ENCODE measurements at regions not wholly inside any gene's neighbourhood (a gene's known extent, or its start where the extent isn't known, plus 50 kb on each side); places are given as distances from the start of the nearest gene placed in this dataset.
"Not testable (repeated sequence)": the region's sequence is repeated elsewhere in the genome, so short reads cannot be mapped to it uniquely, and the experiment has no call there.

DNA sequence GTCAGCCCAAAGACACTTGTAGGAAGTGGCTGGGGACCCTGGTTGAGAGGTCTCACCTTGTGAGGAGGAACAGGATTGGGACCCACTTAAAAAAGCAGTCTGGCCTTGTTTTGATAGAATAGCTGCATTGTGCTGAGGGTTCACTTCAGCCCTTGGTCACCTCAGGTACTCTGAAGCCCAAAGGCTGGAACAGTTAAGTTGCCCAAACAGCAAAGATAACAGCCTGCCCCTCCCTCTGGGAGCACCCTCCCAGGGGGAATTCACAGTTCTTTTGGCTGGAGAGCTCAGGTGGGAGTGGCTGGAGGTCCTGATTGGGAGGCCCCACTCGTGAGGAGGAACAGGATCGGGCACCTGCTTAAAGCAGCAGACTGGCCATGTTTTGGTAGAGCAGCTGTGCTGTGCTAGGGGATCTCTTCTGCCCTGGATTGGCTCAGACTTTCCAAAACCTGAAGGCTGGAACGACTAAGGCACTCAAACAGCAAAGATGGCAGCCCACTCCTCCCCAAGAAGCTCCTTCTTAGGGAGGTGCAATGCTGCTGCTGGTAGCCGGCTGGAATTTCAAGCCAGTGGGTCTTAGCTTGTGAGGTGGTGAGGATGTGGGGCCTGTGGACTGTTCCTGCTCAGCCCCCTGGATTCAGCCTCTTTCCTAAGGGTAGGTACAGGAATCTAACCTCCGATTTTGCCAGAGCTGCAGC lies 143.8 kb upstream of the SLC38A2 start:
- no peak for DNase-seq

DNA sequence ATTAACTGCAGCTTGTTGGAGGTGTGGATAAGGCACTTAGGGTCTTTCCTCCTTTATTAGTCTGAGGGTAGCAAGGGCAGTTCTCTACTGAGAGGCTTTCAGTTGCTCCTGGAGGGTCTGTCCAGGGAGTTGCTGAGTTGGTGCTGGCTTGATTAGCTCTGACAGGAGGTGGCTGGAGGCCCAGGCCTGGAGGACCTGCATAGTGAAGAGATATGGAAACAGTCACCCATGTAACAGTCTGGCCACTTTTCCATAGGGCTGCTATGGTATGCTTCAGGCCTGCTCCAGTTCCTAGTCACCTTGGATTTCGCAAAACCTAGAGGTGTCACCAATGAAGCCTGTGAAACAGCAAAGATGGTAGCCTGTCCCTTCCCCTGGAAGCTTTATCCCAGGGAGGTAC lies 143.3 kb upstream of the SLC38A2 start:
- DNase-seq = no peak

DNA sequence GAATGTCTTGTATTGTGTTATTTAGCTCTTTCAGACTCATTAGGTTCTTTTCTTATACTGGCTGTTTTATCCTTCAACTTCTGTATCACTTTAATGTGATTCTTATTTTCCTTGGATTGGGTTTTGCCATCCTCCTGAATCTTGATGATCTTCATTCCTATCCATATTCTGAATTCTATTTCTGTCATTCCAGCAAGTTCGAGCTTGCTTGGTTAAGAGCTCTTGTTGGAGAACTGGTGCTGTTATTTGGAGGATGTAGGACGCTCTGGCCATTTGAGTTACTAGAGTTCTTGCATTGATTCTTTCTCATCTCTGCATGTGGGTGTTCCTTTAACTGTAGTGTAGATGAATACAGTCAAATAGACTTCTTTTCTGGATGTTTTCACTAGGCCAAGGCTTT lies 142.3 kb upstream of the SLC38A2 start:
- DNase-seq = no peak

DNA sequence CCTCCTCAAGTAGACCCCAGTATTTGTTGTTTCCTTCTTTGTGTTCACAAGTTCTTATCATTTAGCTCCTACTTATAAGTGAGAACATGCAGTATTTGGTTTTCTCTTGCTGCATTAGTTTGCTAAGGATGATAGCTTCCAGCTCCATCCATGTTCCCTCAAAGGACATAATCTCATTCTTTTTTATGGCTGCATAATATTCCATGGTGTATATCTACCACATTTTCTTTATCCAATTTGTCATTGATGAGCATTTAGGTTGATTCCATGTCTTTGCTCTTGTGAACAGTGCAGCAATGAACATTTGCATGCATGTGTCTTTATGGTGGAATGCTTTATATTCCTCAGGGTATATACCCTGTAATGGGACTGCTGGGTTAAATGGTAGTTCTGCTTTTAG lies 137.7 kb upstream of the SLC38A2 start:
- not testable (repeated sequence) for DNase-seq

DNA sequence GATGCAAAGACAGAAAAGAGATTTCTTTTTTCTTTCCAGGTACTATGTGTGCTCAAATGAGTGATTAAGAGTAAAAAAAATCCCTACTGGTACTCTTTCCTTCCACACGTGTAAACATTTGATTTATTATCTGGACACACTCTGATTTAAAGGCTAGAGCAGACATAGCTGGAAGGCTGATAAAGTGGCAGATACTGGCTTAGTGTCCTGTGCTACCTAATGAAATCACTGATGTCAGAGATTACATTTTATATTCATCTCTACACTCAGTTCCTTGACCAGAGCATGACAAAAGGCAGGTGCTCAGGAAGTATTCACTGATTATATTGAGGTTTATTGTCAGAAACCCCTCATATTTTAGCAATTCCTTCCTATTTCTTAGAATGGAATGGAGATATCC lies 136.6 kb upstream of the SLC38A2 start:
- no peak for DNase-seq

DNA sequence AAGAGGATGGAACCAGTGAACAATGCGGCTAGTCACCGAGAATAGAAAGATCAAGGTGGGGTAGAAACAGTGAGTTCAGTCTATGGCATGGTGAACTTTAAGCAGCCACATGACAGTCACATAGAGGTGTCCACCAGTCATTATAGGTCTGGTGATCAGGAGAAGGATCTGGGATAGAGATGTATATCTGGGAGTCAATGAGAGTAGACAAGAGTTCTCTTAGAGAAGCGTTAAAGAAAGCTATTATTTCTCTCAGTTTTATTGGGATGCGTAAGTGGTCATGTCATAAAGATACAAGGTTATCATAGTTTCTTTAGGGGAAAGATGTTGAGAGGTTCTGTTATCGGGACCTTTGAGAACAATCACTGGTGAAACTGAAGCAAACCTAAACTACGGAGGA lies 136.1 kb upstream of the SLC38A2 start:
- no peak for DNase-seq

DNA sequence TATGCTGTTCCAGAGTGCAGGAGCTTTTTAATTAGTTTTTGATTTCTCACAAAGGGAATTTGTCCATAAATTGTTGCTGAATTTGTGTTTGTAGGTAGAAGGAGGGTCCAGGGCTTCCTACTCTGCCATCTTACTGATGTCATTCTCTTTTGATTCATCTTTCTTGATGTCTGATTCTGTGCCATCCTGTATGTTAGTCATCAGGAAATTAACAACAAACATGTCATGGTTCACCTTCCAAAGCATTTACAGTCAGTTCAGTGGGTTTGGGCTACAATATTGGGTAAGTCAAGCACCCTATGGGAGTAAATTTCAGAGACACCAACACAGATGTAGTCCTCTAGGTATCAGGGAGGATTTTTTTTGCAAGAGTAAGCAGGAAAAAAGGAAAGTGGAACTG lies 135.2 kb upstream of the SLC38A2 start:
- peak; percentile 40 for DNase-seq

DNA sequence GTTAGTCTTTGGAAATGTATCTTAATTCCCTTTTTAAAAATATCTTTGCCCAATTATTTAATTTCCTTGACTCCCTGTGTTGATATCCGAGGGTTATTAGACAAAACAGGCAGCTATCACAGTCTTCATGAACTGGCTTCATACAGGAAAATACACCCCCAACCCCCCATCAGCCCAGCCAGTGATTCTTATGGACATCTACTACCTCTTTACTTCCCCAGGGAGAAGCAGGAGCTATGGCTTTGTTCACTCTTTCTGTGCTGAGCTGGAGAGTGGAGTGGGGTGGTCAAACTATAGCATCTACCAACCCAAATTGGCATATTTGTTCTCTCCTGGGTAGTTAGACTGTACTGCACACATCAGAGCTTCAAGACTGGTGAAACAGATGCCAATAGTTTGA lies 134.4 kb upstream of the SLC38A2 start:
- DNase-seq = no peak

DNA sequence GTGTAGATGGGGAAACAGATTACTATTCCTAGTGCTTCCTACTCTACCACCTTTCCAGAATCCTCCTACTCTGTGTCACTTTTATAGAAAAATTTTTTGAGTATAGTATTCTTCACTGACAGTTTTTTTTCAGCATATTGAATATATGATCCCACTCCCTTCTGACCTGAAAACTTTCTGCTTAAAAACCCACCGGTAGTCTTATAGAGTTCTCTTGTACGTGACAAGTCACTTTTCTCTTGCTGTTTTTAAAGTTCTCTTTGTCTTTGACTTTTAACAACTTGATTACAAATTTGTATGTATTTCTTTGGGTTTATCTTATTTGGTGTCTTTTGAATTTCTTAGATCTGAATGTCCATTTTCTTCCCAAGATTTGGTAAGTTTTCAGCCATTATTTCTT lies 133.6 kb upstream of the SLC38A2 start:
- no peak for DNase-seq

DNA sequence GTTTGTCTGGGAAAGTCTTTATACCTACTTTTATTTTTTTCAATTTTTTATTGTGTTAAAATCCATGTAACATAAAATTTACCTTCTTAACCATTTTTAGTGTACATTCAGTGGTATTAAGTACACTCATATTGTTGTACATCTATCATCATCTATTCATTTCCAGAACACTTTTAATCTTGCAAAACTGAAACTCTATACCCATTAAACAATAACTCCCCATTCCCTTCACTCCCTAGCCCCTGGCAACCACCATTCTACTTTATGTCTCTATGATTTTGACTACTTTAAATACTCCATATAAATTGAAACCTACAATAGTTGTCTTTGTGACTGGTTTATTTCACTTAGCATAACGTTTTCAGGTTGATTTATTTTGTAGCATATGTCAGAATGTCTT lies 131.9 kb upstream of the SLC38A2 start:
- DNase-seq = no peak

DNA sequence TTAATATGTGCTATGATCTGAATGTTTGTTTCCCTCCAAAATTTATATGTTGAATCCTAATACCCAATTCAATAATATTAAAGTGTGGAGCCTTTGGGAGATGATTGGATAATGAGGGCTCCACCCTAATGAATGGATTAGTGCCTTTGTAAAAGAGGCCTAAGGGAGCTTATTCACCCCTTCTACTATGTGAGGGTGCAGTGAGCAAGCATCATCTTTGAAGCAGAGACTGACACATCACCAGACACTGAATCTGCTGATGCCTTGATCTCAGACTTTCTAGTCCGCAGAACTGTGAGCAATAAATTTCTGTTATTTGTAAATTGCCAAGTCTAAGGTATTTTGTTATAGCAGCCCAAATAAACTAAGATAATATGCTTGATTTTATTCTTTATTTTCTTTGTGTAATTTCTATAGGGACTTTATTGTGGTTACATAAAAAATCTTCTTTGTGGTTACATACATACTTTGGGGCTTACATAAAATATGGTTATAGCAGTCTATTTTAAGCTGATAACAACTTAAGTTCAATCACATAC lies 131.1 kb upstream of the SLC38A2 start:
- no peak for DNase-seq

DNA sequence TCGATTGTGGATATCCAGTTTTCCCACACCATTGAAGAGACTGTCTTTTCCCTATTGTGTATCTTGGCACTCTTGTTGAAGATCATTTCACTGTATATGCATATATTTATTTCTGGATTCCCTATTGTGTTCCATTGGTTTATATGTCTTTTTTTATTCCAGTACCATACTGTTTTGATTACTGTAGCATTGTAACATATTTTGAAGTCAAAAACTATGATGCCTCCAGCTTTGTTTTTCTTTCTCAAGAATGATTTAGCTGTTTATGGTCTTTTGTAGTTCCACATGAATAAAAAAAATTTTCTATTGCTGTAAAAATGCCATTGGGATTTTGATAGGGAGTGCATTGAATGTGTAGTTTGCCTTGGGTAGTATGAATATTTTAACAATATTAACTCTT lies 128.1 kb upstream of the SLC38A2 start:
- DNase-seq = no peak

DNA sequence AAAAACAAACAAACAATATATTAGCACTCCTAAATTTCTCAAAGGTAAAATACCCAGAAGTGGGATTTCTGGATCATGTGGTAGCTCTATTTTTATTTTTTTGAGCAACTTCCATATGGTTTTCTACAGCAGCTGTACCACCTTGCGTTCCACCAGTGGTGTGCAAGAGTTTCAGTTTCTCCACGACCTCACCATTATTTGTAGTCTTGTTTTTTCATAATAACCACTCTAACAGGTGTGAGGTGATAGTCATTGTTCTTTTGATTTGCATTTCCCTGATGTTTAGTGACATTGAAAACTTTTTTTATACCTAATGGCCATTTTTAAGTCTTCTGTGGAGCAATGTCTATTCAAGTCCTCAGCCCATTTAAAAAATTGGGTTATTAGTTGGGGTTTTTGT lies 127.3 kb upstream of the SLC38A2 start:
- no peak for DNase-seq

DNA sequence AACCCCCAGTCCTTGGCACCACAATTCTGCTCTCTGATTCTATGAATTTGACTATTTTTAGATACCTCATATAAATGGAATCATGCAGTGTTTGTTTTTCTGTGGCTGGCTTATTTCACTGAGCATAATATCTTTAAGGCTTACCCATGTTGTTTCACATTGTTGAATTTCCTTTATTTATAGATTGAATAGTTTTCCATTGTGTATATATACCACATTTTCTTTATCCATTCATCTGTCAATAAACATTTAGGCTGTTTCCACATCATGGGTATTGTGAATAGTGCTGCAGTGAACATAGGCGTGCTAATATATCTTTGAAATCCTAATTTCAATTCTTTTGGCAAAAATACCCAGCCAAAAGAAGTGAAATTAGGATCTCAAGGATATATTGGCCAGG lies 126.7 kb upstream of the SLC38A2 start:
- no peak for DNase-seq

DNA sequence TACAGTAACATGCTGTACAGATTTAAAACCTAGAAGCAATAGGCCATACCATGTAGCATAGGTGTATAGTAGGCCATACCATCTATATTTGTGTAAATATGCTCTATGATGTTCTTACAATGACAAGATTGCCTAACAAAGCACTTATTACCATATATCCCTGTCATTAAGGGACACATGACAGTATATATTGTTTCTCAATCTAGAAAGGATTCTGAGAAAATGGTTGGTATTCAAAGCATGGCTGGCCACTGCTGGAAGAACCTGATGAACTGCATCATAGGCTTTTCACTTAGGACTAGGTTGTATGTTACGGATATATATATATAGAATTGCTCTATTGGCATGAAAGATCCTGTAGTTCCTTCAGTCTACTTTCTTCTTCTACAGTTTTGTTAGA lies 125.2 kb upstream of the SLC38A2 start:
- DNase-seq = no peak

DNA sequence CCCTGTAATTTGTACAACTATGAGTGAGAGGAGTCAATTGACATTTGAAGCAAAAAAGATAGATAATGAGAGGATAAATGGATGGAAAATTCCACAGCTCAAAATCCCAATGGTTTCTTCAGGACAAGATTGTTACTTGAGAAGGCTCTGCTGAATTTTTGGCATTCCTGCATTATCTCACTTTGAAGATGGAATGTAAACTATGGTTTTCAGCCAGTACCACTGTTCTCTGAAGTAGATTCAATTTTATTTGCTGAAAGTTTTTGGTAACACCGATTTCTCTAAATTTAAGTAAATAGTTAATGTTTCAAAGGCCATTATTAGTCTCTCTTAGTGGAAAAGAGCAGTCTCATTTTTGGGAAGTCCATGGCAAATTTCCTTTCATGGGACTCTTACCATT lies 121.9 kb upstream of the SLC38A2 start:
- DNase-seq = peak; percentile 91

DNA sequence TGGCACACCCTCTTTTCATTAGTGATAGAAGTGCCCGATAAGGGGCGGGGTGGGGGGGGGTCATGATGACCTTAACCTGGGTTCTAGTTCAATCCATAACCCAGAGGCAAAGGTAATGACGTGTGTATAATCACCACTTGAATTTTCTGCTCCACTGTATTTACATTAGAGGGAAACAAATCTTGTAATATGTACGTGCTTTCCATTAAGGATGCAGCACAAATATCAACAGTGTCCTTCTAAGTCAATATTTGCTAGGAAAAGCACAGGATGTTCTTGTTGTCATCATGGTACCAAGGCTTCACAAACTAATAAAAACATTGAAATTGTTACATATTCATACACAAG lies 121.2 kb upstream of the SLC38A2 start:
- DNase-seq = no peak

DNA sequence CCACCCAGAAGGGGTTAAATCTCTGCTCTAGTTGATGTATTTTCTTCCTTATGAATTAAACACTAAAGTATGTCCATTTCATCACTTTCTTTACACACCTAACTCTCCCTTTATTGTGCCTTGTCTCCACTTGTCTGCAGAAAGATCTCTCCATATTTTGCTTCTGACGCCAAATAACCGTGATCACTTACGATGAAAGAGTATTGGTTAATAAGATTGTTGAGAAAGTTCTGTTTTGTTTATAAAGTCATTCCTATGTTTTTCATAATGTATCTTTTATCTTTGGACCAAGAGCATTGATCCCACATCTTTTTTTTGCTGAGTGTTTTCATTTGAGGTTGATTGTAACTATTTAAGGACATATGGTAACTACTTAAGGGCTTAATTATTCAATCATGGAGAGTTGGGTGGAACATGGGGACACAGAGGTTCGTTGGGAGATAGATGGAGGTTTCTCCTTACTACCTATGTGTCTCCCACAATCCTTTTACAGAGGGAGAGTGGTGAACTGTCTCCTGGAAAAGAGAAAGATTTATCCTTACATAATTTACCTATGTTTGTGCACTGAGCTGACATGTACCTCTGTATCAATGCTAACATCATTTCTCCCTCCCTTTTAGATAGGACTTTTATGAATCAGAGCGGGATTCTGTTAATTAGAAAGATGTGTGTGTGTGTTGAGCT lies 120.7 kb upstream of the SLC38A2 start:
- DNase-seq = no peak

DNA sequence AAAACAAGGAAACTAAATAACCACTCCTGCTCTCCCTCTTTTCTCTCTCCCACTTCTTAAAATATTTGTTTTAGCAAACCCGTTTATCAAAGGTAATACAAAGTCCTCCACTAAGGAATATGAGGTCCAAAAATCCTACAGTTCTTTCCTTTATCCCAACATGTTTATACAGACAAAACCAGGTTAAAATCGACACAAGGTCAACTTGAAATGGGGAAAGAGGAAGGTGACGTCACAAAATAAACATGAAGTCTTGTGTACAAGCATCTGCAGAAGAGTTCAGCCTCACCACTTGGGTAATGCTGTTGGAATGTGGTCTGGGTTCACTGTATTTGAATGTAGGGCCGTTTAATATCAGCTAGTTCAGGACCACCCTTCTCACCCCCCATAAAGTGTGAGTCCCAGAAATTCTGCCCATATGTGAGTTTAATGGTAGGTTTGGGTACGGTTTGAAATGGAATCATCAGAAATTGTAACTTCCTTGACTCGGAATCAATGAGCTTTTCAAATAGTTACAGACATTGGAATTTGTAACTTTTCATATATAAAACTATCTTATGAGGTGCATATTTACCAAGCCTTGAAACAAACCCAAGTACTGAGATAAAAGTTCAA lies 120.0 kb upstream of the SLC38A2 start:
- DNase-seq = peak; percentile 89

DNA sequence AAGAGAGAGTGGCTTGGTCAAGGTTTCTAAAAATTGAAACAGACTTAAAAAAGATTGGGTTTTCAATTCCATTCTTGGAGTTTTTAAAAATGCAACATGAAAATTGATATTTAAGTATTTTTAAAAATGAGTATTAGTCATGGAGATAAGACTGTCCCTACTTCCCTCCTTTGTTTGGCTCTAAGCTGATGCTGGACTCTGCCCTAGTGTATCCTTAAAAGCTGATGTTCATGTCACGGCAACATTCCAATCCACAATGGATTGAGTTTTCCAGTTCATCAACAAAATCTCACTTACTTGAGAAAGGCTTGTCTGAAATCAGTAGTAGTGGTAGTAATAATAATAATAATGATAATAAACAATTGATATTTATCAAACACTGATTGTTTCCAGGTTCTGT lies 119.0 kb upstream of the SLC38A2 start:
- no peak for DNase-seq

DNA sequence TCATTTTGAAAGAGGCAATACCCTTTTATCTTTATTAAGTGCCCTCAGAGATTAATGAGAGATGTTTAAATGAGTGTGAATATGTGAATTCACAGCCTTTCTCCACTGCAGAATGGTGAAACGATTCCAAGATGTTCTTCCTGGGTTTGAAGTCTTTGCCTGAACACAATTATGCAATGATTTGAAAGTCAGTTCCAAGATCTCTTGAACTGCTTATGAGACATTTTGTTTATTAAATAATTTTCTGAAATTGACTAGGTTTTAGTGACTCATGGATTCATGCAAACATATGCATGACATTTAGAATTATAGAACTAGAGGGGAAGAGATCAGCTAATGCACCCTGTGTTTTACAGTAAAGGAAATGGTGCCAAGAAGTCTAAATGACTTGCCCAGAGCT lies 118.1 kb upstream of the SLC38A2 start:
- DNase-seq = no peak

DNA sequence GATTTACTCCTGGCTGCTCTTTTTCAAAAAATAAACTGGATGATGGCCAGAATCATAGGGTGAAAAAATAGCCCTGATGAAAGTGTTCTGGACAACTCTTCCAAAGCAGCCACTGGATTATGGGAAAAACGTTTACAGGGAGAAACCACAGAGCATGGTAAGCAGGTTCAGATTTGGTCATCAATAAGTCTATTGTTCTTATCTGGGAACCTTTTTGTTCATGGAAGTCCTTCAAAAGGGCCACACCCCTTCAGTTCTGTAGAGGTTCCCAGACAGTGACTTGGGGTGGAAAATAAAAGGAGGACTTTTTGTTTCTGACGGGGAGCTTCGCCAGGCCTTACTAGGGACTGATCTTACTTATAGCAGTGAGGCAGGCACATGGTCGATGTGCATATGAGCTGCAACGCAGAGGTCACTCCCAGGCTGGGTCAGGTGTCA lies 117.4 kb upstream of the SLC38A2 start:
- no peak for DNase-seq

DNA sequence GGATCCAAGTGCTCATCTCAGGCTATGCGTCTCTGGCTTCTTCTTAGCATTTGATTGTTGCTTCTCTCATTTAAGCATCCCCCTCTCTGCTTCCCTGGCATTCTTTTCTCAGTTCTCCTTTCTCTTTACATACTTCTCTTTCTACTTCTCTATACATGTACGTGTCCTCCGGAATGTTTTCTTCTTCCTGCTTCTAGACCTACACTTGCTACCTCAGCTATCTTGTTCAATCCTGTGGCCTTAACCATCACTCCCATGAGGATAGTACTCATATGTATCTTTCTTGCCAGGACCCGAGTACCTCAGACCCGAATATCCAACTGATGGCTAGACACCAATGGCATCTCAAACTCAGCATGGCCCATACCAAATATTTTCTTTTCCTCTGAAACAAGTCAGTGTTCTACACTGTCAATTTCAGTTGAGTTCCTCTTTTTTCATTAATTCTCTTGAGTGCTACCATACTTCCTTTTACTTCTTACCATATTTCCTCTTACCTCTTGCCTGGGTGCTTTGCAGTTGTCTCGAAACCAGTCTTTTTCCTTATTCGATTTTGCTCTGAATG lies 115.1 kb upstream of the SLC38A2 start:
- DNase-seq = no peak

DNA sequence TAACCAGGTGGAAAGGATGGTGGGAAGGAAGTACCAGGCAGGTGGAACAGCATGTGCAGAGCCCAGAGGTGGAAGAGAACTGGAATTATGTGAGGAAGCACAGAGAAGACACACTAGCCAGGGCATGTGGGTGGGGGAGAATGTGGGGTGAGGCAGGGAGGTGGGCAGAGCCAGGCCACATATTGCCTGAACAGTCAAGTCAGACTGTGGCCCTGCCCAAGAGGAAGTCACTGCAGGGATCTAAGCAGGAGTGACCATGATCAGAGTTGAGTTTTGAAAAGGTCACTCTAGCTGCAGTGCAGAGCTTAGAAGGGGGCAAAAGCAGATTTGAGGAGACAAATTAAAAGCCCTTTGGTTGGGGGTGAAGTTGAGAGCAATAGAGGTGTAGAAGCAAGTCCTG lies 114.0 kb upstream of the SLC38A2 start:
- DNase-seq = no peak
